ENCODE measurements at regions not wholly inside any gene's neighbourhood (a gene's known extent, or its start where the extent isn't known, plus 50 kb on each side); places are given as distances from the start of the nearest gene placed in this dataset.

GRCh38 chr5:166980666-166981065 is 1310.8 kb upstream of the WWC1 start:
- TF ChIP-seq, protein P1, sequence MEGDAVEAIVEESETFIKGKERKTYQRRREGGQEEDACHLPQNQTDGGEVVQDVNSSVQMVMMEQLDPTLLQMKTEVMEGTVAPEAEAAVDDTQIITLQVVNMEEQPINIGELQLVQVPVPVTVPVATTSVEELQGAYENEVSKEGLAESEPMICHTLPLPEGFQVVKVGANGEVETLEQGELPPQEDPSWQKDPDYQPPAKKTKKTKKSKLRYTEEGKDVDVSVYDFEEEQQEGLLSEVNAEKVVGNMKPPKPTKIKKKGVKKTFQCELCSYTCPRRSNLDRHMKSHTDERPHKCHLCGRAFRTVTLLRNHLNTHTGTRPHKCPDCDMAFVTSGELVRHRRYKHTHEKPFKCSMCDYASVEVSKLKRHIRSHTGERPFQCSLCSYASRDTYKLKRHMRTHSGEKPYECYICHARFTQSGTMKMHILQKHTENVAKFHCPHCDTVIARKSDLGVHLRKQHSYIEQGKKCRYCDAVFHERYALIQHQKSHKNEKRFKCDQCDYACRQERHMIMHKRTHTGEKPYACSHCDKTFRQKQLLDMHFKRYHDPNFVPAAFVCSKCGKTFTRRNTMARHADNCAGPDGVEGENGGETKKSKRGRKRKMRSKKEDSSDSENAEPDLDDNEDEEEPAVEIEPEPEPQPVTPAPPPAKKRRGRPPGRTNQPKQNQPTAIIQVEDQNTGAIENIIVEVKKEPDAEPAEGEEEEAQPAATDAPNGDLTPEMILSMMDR (IDR thresholded peaks at IDR 0.05; ENCODE audit: insufficient read depth, low read length), result no peak
- no peak for DNase-seq (ENCODE audit: low read depth)
- no peak overlapping the region for H3K4me3 ChIP-seq (ENCODE audit: low read depth, low read length)

- no peak overlapping the region for H3K4me3 ChIP-seq (ENCODE audit: low read depth, low read length)
- TF ChIP-seq, protein P1 (IDR thresholded peaks at IDR 0.05; ENCODE audit: insufficient read depth, low read length), result no peak
- DNase-seq (ENCODE audit: low read depth), result no peak
Measured at GRCh38 chr5:166982226-166982625, 1309.2 kb upstream of the WWC1 start.

DNA sequence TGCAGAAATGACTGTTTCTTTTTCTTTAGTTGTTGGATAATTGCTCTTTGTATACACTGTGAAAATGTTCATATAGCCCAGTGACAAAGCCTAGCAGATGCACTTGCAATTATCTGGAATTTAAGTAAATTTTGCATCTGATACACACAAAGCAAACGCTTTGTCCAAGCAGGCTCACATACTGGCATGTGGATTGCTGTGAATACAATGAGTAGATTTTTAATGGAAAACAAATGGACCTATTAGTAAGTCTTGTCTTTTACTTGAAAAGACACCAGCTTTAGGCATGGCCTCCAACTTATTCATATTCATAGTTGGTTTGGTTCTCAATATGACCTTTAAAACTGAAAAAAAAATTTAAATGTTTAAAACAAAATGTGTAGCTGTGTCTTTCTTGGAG is 1299.8 kb upstream of the WWC1 start:
- no peak for DNase-seq (ENCODE audit: low read depth)
- no peak overlapping the region for H3K4me3 ChIP-seq (ENCODE audit: low read depth, low read length)
- TF ChIP-seq, protein P1 (IDR thresholded peaks at IDR 0.05; ENCODE audit: insufficient read depth, low read length), result no peak

- H3K4me3 ChIP-seq (ENCODE audit: low read depth, low read length), result no peak overlapping the region
- TF ChIP-seq, protein P1 (IDR thresholded peaks at IDR 0.05; ENCODE audit: insufficient read depth, low read length), result no peak
Measured at GRCh38 chr5:166992108-166992507, 1299.3 kb upstream of the WWC1 start.

GRCh38 chr5:166992874-166993722 is 1298.3 kb upstream of the WWC1 start:
- no peak overlapping the region for H3K4me3 ChIP-seq (ENCODE audit: low read depth, low read length)
- DNase-seq (ENCODE audit: low read depth), result no peak
- TF ChIP-seq, protein P1 (IDR thresholded peaks at IDR 0.05; ENCODE audit: insufficient read depth, low read length), result no peak

More at GRCh38 chr5:166992108-166992507, 1299.3 kb upstream of the WWC1 start:
- DNase-seq (ENCODE audit: low read depth), result no peak

GRCh38 chr5:166994226-166994625 is 1297.2 kb upstream of the WWC1 start:
- TF ChIP-seq, protein P1 (IDR thresholded peaks at IDR 0.05; ENCODE audit: insufficient read depth, low read length), result no peak
- H3K4me3 ChIP-seq (ENCODE audit: low read depth, low read length), result no peak overlapping the region
- no peak for DNase-seq (ENCODE audit: low read depth)
